Immature natural killer cell (primary cell): ENCODE measurements at regions not wholly inside any gene's neighbourhood (a gene's known extent, or its start where the extent isn't known, plus 50 kb on each side); places are given as distances from the start of the nearest gene placed in this dataset.
"Not testable (repeated sequence)": the region's sequence is repeated elsewhere in the genome, so short reads cannot be mapped to it uniquely, and the experiment has no call there.

Source experiments
- DNase-seq, 3 donors: peaks; one replicate each; pipeline ENCODE4 v3.0.0; 2022; ENCODE audit warnings: mixed read lengths in 1 of 3
- H3K27ac Mint-ChIP-seq, 6 donors: one replicate each; pipeline ENCODE4 v1.8.0; 2020; ENCODE audit warnings: mixed read lengths in 6 of 6, mild to moderate bottlenecking in 5 of 6, inconsistent platforms in 4 of 6, moderate library complexity in 3 of 6
- H3K27me3 Mint-ChIP-seq, 3 donors: one replicate each; pipeline ENCODE4 v1.8.0; 2020 to 2021; ENCODE audit warnings: low read depth in 3 of 3, mild to moderate bottlenecking in 3 of 3, mixed read lengths in 3 of 3, moderate library complexity in 3 of 3, inconsistent platforms in 1 of 3
- H3K36me3 Mint-ChIP-seq, 3 donors: one replicate each; pipeline ENCODE4 v1.8.0; 2020; ENCODE audit warnings: mixed read lengths in 3 of 3, inconsistent platforms in 2 of 3, mild to moderate bottlenecking in 2 of 3
- H3K4me1 Mint-ChIP-seq, 2 donors: one replicate each; pipeline ENCODE4 v1.8.0; 2020; ENCODE audit warnings: inconsistent platforms in 2 of 2, mild to moderate bottlenecking in 2 of 2, mixed read lengths in 2 of 2, moderate library complexity in 1 of 2
- H3K4me3 Mint-ChIP-seq, 5 donors: one replicate each; pipeline ENCODE4 v1.8.0; 2020; ENCODE audit warnings: mild to moderate bottlenecking in 5 of 5, mixed read lengths in 5 of 5, inconsistent platforms in 3 of 5, moderate library complexity in 3 of 5
- H3K9me3 Mint-ChIP-seq, 6 donors: one replicate each; pipeline ENCODE4 v1.8.0; 2020; ENCODE audit warnings: mild to moderate bottlenecking in 6 of 6, mixed read lengths in 6 of 6, inconsistent platforms in 4 of 6, moderate library complexity in 3 of 6

DNA sequence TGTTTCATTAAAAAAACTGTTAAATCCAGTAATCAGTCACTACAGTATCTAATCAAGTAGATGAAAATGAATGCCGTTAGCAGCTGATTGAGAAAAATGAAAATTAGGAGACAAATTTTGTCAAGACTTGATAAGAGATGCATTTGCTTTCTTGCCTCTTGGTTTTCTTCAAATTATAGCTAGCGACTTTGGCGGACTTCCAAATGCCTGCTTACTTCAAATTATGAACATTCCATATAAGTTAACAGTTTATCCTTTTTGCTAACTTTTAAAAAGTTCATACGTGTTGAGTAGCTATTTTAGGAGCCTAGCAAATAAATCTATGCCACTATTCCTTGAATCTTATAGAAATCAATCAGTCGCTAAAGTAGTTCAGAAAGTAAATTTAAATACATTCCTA lies 58.8 kb downstream of the PPP4R3C start:
- no peak for DNase-seq
- H3K4me3 Mint-ChIP-seq = no peak overlapping the region
- no peaks in the 10 kb centered on the region for H3K36me3 Mint-ChIP-seq
- H3K27ac Mint-ChIP-seq = no peak overlapping the region
- peaks cover 0 to 10% (median 4%) of the 10 kb centered on the region in 6 donors for H3K9me3 Mint-ChIP-seq
- no peaks in the 10 kb centered on the region for H3K4me1 Mint-ChIP-seq
- H3K27me3 Mint-ChIP-seq = peaks cover 0 to 2% (median 0%) of the 10 kb centered on the region in 3 donors

DNA sequence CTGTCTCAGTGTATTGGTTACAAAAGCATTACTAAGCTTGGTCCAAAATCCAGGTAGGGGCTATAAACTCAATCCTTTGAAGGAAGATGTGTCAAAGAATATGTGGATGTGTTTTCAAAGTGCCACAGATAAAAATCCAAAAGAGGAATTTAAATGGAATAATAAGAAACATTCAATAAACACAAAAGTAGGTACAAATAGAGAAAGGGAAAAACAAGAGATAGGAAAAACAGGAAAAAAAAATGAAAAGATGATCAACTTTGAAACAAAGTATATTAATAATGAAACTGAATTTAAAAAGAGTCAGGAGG lies 64.0 kb downstream of the PPP4R3C start:
- no peaks in the 10 kb centered on the region for H3K4me1 Mint-ChIP-seq
- H3K27ac Mint-ChIP-seq = no peak overlapping the region
- no peak for DNase-seq
- H3K4me3 Mint-ChIP-seq = no peak overlapping the region
- H3K27me3 Mint-ChIP-seq = no peaks in the 10 kb centered on the region
- H3K9me3 Mint-ChIP-seq = peaks cover 0 to 5% (median under 1%) of the 10 kb centered on the region in 6 donors
- H3K36me3 Mint-ChIP-seq = no peaks in the 10 kb centered on the region

GRCh38 chrX:27391623-27392022 lies 71.5 kb downstream of the PPP4R3C start:
- Mint-ChIP-seq H3K9me3 (peaks cover 0 to 9% (median 2%) of the 10 kb centered on the region in 6 donors), H3K36me3 (no peaks in the 10 kb centered on the region), H3K27me3 (peaks cover 0 to 2% (median 0%) of the 10 kb centered on the region in 3 donors), H3K4me3 (no peak overlapping the region), H3K27ac (no peak overlapping the region), H3K4me1 (no peaks in the 10 kb centered on the region)
- no peak for DNase-seq

- Mint-ChIP-seq H3K4me3 (no peak overlapping the region), H3K9me3 (peaks cover 0 to 8% (median 0%) of the 10 kb centered on the region in 6 donors)
- DNase-seq = no peak
Measured at GRCh38 chrX:27381419-27381818, 81.7 kb downstream of the PPP4R3C start.

DNA sequence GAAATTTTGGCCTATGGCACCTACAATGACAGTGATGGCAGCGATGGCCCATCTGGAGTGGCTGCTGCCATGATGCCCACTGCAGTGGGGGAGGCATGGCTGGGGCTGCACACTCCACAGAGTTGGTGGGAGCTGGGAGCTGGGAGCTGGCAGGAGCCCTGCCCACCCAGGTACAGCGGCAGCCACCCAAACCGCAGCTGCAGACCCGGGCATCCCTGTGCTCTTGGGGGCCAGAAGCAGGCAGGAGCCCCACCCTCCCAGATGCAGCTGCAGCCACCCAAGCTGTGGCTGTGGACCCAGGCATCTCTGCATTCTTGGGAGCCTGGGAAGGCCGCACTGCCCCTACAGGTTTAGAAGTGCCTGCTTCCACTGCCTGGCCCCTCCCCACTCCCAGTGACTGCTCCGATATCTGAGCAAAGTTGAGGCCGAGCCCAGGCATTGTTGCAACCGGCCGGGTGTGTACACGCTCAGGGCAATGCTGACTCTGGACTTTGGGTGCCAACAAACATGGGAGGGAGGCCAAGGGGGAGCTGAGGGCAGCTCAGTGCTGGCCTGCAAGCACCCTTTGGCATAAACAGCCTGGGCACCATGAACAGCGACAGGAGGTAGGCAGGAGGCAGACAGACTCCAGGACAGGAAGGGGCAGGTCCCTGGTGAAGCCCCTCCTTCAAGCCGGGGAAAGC lies 82.8 kb downstream of the PPP4R3C start:
- H3K9me3 Mint-ChIP-seq = peaks cover 0 to 8% (median 0%) of the 10 kb centered on the region in 6 donors

More at GRCh38 chrX:27381419-27381818, 81.7 kb downstream of the PPP4R3C start:
- H3K4me1 Mint-ChIP-seq = no peaks in the 10 kb centered on the region
- no peak overlapping the region for H3K27ac Mint-ChIP-seq
- H3K27me3 Mint-ChIP-seq = peaks cover 0 to 2% (median 0%) of the 10 kb centered on the region in 3 donors
- no peaks in the 10 kb centered on the region for H3K36me3 Mint-ChIP-seq

DNA sequence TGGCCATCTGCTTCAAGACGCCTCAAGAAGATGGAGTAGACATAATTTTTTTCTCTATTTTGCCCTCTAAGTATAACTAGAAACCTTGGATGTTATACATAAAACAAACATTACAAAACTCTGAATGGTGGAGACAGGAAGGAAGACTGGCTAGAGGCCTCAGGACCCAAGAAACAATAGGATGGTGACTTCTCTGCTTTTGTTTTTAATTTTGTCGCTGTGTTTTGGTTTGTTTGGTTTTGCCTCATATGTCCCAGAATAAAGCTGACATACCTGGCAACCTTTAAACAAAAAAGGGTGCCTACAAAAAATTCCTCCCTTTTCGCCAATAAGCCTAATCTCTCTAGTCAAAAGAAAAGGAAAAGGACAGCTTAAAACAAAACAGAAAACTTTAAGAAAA lies 109.1 kb downstream of the PPP4R3C start:
- Mint-ChIP-seq H3K4me3 (no peak overlapping the region), H3K27ac (no peak overlapping the region), H3K36me3 (no peaks in the 10 kb centered on the region), H3K27me3 (no peaks in the 10 kb centered on the region), H3K9me3 (peaks cover 0 to 11% (median 0%) of the 10 kb centered on the region in 6 donors), H3K4me1 (no peaks in the 10 kb centered on the region)
- DNase-seq = no peak

More for the DNA sequence above, 82.8 kb downstream of the PPP4R3C start:
- Mint-ChIP-seq H3K27ac (no peak overlapping the region), H3K4me1 (no peaks in the 10 kb centered on the region), H3K36me3 (no peaks in the 10 kb centered on the region), H3K27me3 (peaks cover 0 to 2% (median 0%) of the 10 kb centered on the region in 3 donors), H3K4me3 (no peak overlapping the region)
- DNase-seq = no peak

DNA sequence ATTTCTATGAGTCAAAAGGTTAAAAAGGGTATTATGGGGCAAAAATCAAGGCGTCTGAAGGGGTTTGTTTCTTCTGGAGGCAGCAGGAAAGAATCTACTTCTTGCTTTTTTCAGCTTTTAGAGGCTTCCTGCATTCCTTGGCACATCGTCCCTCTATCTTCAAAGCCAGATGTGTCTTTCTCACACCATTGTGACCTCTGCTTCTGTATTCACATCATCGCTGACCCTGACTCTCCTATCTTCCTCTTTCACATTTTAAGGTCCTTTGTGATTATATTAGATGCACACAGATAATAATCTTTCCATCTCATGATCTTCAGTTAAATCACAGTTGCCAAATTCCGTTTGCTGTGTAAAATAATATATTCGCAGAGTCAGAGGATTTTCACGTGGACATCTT lies 112.7 kb downstream of the PPP4R3C start:
- DNase-seq = no peak
- Mint-ChIP-seq H3K4me3 (no peak overlapping the region), H3K4me1 (no peaks in the 10 kb centered on the region), H3K9me3 (peaks cover 0 to 4% (median 0%) of the 10 kb centered on the region in 6 donors), H3K27ac (no peak overlapping the region), H3K27me3 (no peaks in the 10 kb centered on the region), H3K36me3 (no peaks in the 10 kb centered on the region)

DNA sequence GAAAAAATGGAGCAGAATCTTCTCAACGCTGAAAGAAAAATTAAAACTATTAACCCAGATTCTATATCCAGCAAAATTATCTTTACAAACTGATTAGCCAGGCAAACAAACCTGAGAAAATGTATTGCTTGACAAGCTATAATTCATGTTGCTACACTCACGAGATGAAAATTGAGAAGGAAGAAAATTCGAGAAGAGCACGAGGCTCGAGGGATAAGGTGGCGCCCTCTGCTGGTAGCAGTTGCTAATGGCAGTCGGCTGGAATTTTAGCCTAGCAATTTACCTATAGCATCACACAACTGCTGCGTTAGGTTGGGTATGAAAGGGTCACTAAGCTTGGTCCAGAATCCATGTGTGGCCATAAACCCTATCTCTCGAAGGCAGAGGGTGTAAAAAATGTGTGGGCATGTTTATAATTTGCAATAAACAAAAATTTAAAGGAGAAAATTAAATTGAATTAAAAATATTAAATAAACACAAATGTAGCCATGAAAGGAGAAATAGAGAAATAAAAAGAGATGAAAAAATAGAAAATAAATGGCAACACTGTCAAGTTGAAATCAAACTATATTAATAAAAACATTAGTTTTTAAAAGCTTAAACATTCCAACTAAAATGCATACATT lies 126.6 kb downstream of the PPP4R3C start:
- peak in 1 of 3 donors; percentile 13 for DNase-seq
- Mint-ChIP-seq H3K27ac (no peak overlapping the region), H3K36me3 (no peaks in the 10 kb centered on the region), H3K27me3 (peaks cover 0 to 4% (median 3%) of the 10 kb centered on the region in 3 donors), H3K4me3 (no peak overlapping the region), H3K9me3 (peaks cover 0 to 7% (median 0%) of the 10 kb centered on the region in 6 donors), H3K4me1 (no peaks in the 10 kb centered on the region)

- Mint-ChIP-seq H3K4me3 (no peak overlapping the region), H3K9me3 (peaks cover 0 to 17% (median 7%) of the 10 kb centered on the region in 6 donors), H3K27ac (no peak overlapping the region), H3K27me3 (peaks cover 0 to 3% (median 0%) of the 10 kb centered on the region in 3 donors), H3K4me1 (no peaks in the 10 kb centered on the region), H3K36me3 (no peaks in the 10 kb centered on the region)
- DNase-seq = no peak
Measured at GRCh38 chrX:27321632-27322031, 141.5 kb downstream of the PPP4R3C start.

DNA sequence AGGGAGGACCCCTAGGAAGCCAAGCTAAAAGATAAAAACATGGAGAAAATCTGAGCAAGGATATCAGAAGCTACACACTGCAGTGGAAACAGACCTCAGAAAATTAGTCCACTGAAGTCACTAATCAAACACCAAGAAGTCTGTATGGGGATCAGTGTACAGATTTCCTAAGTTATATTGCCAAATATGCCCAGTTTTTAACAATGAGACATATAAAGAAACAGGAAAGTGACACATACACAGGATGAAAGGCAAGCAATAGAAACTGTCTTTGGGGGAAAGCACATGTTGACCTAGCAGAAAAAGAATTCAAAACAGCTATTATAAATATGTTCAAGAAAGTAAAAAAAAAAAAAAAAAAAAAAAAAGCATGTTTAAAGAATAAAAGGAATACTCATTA lies 153.7 kb downstream of the PPP4R3C start:
- Mint-ChIP-seq H3K4me1 (no peaks in the 10 kb centered on the region), H3K4me3 (no peak overlapping the region), H3K36me3 (no peaks in the 10 kb centered on the region), H3K9me3 (peaks cover 0 to 23% (median 4%) of the 10 kb centered on the region in 6 donors), H3K27me3 (peaks cover 0 to 2% (median 0%) of the 10 kb centered on the region in 3 donors), H3K27ac (no peak overlapping the region)
- no peak for DNase-seq

- no peak for DNase-seq
- no peaks in the 10 kb centered on the region for H3K4me1 Mint-ChIP-seq
- peaks cover 0 to 29% (median 4%) of the 10 kb centered on the region in 6 donors for H3K9me3 Mint-ChIP-seq
- no peak overlapping the region for H3K27ac Mint-ChIP-seq
- no peaks in the 10 kb centered on the region for H3K36me3 Mint-ChIP-seq
- H3K4me3 Mint-ChIP-seq = no peak overlapping the region
- H3K27me3 Mint-ChIP-seq = peaks cover 0 to 6% (median 0%) of the 10 kb centered on the region in 3 donors
Measured at GRCh38 chrX:27307546-27307945, 155.6 kb downstream of the PPP4R3C start.

DNA sequence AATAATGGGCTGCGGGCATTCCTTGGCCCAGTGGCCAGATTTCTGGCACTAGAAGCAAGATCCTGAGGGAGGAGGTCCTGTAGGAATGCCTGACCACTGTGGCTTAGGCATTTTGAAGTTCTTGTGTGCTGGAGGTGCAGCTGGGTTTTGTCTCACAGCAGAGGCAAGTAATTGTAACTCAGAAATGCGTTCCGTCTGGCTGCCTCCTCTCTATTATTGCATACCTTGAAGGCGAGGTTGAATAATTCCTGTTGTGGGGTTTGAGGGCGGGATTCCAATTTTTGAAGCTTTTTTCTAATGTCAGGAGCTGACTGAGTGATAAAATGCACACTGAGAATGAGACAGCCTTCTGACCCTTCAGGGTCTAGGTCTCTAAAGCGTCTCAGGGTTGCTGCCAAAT lies 170.6 kb downstream of the PPP4R3C start:
- H3K4me3 Mint-ChIP-seq, H3K27me3 Mint-ChIP-seq, DNase-seq, H3K27ac Mint-ChIP-seq, H3K4me1 Mint-ChIP-seq, H3K36me3 Mint-ChIP-seq, H3K9me3 Mint-ChIP-seq: not testable (repeated sequence)

DNA sequence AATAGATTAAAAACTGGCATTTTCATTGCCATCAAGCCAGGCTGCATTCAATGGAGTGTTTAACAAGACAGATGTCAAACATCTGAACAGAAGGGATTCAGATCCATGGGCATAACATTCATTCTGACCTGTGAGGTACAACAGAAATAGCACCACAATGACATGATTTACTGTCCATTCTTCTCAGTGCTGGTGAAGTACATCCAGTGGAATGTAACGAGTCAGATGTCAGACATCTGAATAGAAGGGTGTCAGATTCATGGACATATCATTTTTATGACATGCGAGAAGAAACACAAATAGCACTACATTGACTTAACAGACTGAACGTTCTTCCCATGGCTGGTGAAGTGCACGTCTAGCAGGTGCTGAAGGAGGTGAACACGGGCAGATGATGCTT lies 186.4 kb downstream of the PPP4R3C start:
- peaks cover 5 to 15% (median 10%) of the 10 kb centered on the region in 6 donors for H3K9me3 Mint-ChIP-seq
- H3K27ac Mint-ChIP-seq = no peak overlapping the region
- DNase-seq = no peak
- peaks cover 0 to 3% (median 0%) of the 10 kb centered on the region in 3 donors for H3K27me3 Mint-ChIP-seq
- no peak overlapping the region for H3K4me3 Mint-ChIP-seq
- H3K4me1 Mint-ChIP-seq = no peaks in the 10 kb centered on the region
- no peaks in the 10 kb centered on the region for H3K36me3 Mint-ChIP-seq

GRCh38 chrX:27254656-27255055 lies 208.5 kb downstream of the PPP4R3C start:
- Mint-ChIP-seq H3K9me3 (peaks cover 0 to 9% (median 3%) of the 10 kb centered on the region in 6 donors), H3K27me3 (peaks cover 0 to 6% (median 2%) of the 10 kb centered on the region in 3 donors), H3K27ac (no peak overlapping the region), H3K4me1 (no peaks in the 10 kb centered on the region), H3K36me3 (no peaks in the 10 kb centered on the region), H3K4me3 (no peak overlapping the region)
- no peak for DNase-seq
